ENCODE measurements at regions not wholly inside any gene's neighbourhood (a gene's known extent, or its start where the extent isn't known, plus 50 kb on each side); places are given as distances from the start of the nearest gene placed in this dataset.
"Not testable (repeated sequence)": the region's sequence is repeated elsewhere in the genome, so short reads cannot be mapped to it uniquely, and the experiment has no call there.

GRCh38 chr4:43651991-43652390 lies 759.5 kb downstream of the GRXCR1 start:
- Histone ChIP-seq H2AFZ (ENCODE audit: low read length) (no peak overlapping the region), H3K36me3 (ENCODE audit: control insufficient read depth, insufficient read depth, low read length) (no peaks in the 10 kb centered on the region), H3K27ac (ENCODE audit: insufficient read depth, low read length) (no peak overlapping the region)

GRCh38 chr4:43659547-43659946 lies 767.0 kb downstream of the GRXCR1 start:
- not testable (repeated sequence) for H3K27ac ChIP-seq (ENCODE audit: insufficient read depth, low read length); H3K9ac ChIP-seq (ENCODE audit: insufficient read depth, low read length); H4K20me1 ChIP-seq (ENCODE audit: control insufficient read depth, extremely low read depth, insufficient read depth, low read length); H2AFZ ChIP-seq (ENCODE audit: low read length); H3K4me2 ChIP-seq (ENCODE audit: extremely low read depth, insufficient read depth, low read length); H3K4me3 ChIP-seq (replicated peaks in 1 of 4; ENCODE audit: control extremely low read depth in 1 of 4, insufficient read depth in 1 of 4, low read depth in 3 of 4, low read length in 4 of 4); H3K36me3 ChIP-seq (ENCODE audit: control insufficient read depth, insufficient read depth, low read length); DNase-seq (ENCODE audit: low read depth in 2 of 2); H3K27me3 ChIP-seq (ENCODE audit: control insufficient read depth, insufficient read depth, low read length); H3K4me1 ChIP-seq (ENCODE audit: control insufficient read depth, extremely low read depth, insufficient read depth, low read length); H3K79me2 ChIP-seq (ENCODE audit: control insufficient read depth, insufficient read depth, low read length); H3K9me3 ChIP-seq (ENCODE audit: control insufficient read depth, insufficient read depth, low read depth, low read length)

More at GRCh38 chr4:43651991-43652390, 759.5 kb downstream of the GRXCR1 start:
- no peaks in the 10 kb centered on the region for H3K9me3 ChIP-seq (ENCODE audit: control insufficient read depth, insufficient read depth, low read depth, low read length)
- H3K27me3 ChIP-seq (ENCODE audit: control insufficient read depth, insufficient read depth, low read length), result no peaks in the 10 kb centered on the region
- no peaks in the 10 kb centered on the region for H3K4me1 ChIP-seq (ENCODE audit: control insufficient read depth, extremely low read depth, insufficient read depth, low read length)
- DNase-seq (ENCODE audit: low read depth in 2 of 2), result no peak
- H3K9ac ChIP-seq (ENCODE audit: insufficient read depth, low read length), result no peak overlapping the region
- H3K79me2 ChIP-seq (ENCODE audit: control insufficient read depth, insufficient read depth, low read length), result no peaks in the 10 kb centered on the region
- no peak overlapping the region for H3K4me3 ChIP-seq (replicated peaks in 1 of 4; ENCODE audit: control extremely low read depth in 1 of 4, insufficient read depth in 1 of 4, low read depth in 3 of 4, low read length in 4 of 4)
- H3K4me2 ChIP-seq (ENCODE audit: extremely low read depth, insufficient read depth, low read length), result no peak overlapping the region
- TF ChIP-seq EZH2 (IDR thresholded peaks at IDR 0.05; ENCODE audit: low read length, missing control alignments), result no peak
- no peaks in the 10 kb centered on the region for H4K20me1 ChIP-seq (ENCODE audit: control insufficient read depth, extremely low read depth, insufficient read depth, low read length)

- H3K4me3 ChIP-seq (replicated peaks in 1 of 4; ENCODE audit: control extremely low read depth in 1 of 4, insufficient read depth in 1 of 4, low read depth in 3 of 4, low read length in 4 of 4); DNase-seq (ENCODE audit: low read depth in 2 of 2); H3K27ac ChIP-seq (ENCODE audit: insufficient read depth, low read length); H3K36me3 ChIP-seq (ENCODE audit: control insufficient read depth, insufficient read depth, low read length); H3K27me3 ChIP-seq (ENCODE audit: control insufficient read depth, insufficient read depth, low read length); H4K20me1 ChIP-seq (ENCODE audit: control insufficient read depth, extremely low read depth, insufficient read depth, low read length); H2AFZ ChIP-seq (ENCODE audit: low read length); H3K4me2 ChIP-seq (ENCODE audit: extremely low read depth, insufficient read depth, low read length); H3K4me1 ChIP-seq (ENCODE audit: control insufficient read depth, extremely low read depth, insufficient read depth, low read length); H3K9ac ChIP-seq (ENCODE audit: insufficient read depth, low read length); H3K79me2 ChIP-seq (ENCODE audit: control insufficient read depth, insufficient read depth, low read length); H3K9me3 ChIP-seq (ENCODE audit: control insufficient read depth, insufficient read depth, low read depth, low read length): not testable (repeated sequence)
Observed at GRCh38 chr4:43672265-43672885, 776.2 kb downstream of the KCTD8 start.

- Histone ChIP-seq H3K4me2 (ENCODE audit: extremely low read depth, insufficient read depth, low read length) (no peak overlapping the region), H4K20me1 (ENCODE audit: control insufficient read depth, extremely low read depth, insufficient read depth, low read length) (no peaks in the 10 kb centered on the region), H3K27ac (ENCODE audit: insufficient read depth, low read length) (no peak overlapping the region), H3K9me3 (ENCODE audit: control insufficient read depth, insufficient read depth, low read depth, low read length) (no peaks in the 10 kb centered on the region), H3K4me3 (replicated peaks in 1 of 4; ENCODE audit: control extremely low read depth in 1 of 4, insufficient read depth in 1 of 4, low read depth in 3 of 4, low read length in 4 of 4) (no peak overlapping the region), H3K79me2 (ENCODE audit: control insufficient read depth, insufficient read depth, low read length) (no peaks in the 10 kb centered on the region), H3K36me3 (ENCODE audit: control insufficient read depth, insufficient read depth, low read length) (no peaks in the 10 kb centered on the region), H3K4me1 (ENCODE audit: control insufficient read depth, extremely low read depth, insufficient read depth, low read length) (no peaks in the 10 kb centered on the region), H2AFZ (ENCODE audit: low read length) (no peak overlapping the region), H3K9ac (ENCODE audit: insufficient read depth, low read length) (no peak overlapping the region), H3K27me3 (ENCODE audit: control insufficient read depth, insufficient read depth, low read length) (no peaks in the 10 kb centered on the region)
- no peak for TF ChIP-seq CTCF (conservative IDR thresholded peaks at IDR 0.05 in 1 of 2, IDR thresholded peaks at IDR 0.05 in 1 of 2; ENCODE audit: low read depth in 1 of 2, low read length in 2 of 2)
- TF ChIP-seq EZH2 (IDR thresholded peaks at IDR 0.05; ENCODE audit: low read length, missing control alignments), result no peak
- no peak for DNase-seq (ENCODE audit: low read depth in 2 of 2)
Observed at GRCh38 chr4:43680421-43680820, 768.2 kb downstream of the KCTD8 start.
